GM13976 (cell line): ENCODE measurements at regions not wholly inside any gene's neighbourhood (a gene's known extent, or its start where the extent isn't known, plus 50 kb on each side); places are given as distances from the start of the nearest gene placed in this dataset.

Experiments used
- DNase-seq: peaks from one replicate; pipeline ENCODE4 v3.0.0; 2012; ENCODE audit warnings: low spot score
- CTCF ChIP-seq: IDR thresholded peaks from 2 replicates; pipeline ENCODE4 v1.5.1; 2012; ENCODE audit warnings: borderline replicate concordance, mild to moderate bottlenecking; ENCODE audit not compliant: insufficient read depth; ENCODE audit errors: extremely low read depth, missing control alignments, control extremely low read depth
- in situ Hi-C: fragments of 300-500 bp; cut with MboI; formaldehyde crosslinking; loops from one replicate; pipeline ENCODE4 v1.12.0; 2022; ENCODE audit warnings: low sequenced_read_pairs, mixed read lengths, inconsistent platforms; ENCODE audit not compliant: unreplicated experiment

GRCh38 chr1:30049748-30050296, 673.6 kb downstream of the MATN1 start:
- in situ Hi-C loops = no loop called here
- no peak for DNase-seq

DNA sequence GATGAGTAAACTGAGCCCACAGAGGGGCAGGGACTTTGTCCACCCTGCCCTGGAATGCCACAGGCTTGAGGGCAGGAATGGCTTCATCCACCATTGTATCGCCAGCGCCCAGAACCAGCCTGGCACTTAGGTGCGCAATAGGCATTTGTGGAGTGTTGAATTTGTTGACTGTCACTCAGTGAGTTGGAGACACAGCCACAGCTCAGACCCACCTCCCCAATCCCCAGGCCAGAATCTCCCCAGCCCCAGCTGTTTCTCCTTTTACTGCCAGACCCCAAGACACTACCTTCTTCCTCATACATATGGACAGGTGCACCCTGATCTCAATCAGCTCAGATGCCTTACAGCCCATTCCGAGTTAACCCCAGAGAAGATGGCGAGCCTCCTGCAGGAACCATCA, 674.5 kb downstream of the MATN1 start:
- in situ Hi-C loops = no loop called here
- DNase-seq = no peak
- no peak for TF ChIP-seq CTCF

More at GRCh38 chr1:30049748-30050296, 673.6 kb downstream of the MATN1 start:
- no peak for TF ChIP-seq CTCF

- in situ Hi-C loops = no loop called here
- TF ChIP-seq CTCF = no peak
- no peak for DNase-seq
Observed at GRCh38 chr1:30047576-30047975, 675.8 kb downstream of the MATN1 start.

DNA sequence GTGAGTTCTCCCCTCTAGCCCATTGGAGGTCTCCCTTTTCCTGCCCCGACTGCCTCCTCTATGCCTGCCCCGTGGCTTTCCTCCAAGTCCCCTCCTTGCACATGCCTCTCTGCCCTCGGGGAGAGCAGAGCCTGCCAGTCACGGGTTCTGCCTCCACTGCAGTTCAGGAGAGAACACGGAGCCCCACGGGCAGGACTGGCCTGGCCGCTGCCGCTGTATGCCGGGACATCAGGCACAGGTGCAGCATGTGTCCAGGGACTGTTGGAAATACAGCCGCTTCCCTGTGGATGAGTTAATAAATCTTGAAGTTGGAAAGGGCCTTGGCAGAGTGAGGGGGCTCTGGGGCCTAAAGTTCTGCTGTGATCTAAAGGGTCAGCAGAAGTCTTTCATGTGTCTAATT, 676.6 kb downstream of the MATN1 start:
- no peak for TF ChIP-seq CTCF
- no peak for DNase-seq
- in situ Hi-C loops = no loop called here

DNA sequence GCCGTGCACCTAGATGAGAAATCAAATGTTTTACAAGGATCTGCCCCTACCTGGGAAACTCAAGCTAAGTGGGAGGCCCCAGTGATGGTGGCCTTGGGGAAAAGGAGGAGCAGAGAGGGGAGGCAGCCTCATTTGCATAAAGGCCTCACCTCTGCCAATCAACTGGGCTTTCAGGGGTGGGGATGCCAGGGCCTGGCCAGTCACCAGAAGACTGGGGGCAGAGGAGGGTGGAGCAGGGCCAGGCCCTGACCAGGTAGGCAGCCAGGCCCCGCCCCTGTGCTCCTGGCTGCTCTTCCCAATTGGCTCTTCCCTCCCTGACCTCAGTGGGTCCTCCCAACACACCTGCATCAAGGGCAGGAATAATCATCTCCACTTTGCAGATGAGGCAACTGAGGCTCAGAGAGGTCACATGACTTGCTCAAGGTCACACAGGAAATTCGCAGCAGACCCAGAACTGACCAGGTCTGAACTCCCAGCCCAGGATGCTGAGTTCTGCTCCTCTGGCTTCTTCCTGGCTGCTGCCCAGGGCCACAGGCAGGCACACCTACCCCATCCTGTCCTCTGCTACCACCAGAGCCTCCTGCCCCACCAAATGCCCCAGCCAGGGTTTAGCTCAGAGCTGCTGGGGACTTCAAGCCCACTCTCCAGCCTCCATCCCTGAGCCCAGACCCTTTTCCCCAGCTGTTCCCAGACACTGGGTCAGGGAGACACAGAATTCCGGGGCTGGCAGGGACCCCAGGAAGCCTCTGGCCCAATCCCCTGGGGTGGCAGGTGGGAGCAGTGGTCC, 677.9 kb downstream of the MATN1 start:
- in situ Hi-C loops = no loop called here
- TF ChIP-seq CTCF = no peak
- no peak for DNase-seq

DNA sequence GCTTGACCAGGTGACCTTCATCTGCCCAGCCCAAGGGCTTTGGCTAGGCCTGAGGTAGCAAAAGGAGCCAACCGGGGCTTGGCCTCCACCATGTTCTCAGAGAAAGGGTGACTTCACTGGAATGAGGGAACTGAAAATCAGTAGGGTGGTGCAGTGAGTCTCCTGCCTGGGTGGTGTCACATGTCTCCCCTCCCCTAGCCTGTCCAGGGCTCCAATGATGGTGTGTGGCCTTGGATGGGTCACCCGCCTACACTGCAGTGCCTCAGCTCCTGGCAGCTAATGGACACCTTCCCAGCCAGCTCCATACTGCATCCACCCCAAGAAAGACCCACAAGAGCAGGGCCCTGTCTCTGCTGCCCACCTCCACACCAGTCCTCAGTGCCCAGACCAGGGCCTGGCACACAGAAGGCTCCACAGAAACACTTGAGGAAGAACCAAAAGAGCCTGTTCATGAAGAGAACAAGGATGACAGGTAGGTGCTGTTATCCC, 678.7 kb downstream of the MATN1 start:
- no peak for TF ChIP-seq CTCF
- in situ Hi-C loops = no loop called here
- no peak for DNase-seq
